Adrenal gland (tissue), 5 donors: ENCODE measurements at regions not wholly inside any gene's neighbourhood (a gene's known extent, or its start where the extent isn't known, plus 50 kb on each side); places are given as distances from the start of the nearest gene placed in this dataset.

Experiments
- CTCF ChIP-seq, 6 experiments: fragments of 450-650 bp in 4 of 6; fragments of 200-600 bp in 2 of 6; sonication (generic) in 1 of 6; IDR thresholded peaks; 1 replicate in 5 of 6; 2 replicates in 1 of 6; pipeline versions ENCODE4 v1.5.1 to v1.8.0; 2016 to 2021; ENCODE audit warnings: antibody characterized with exemption in 6 of 6, mild to moderate bottlenecking in 2 of 6, moderate library complexity in 1 of 6
- POLR2A ChIP-seq, 2 donors: fragments of 450-650 bp; IDR thresholded peaks; one replicate each; pipeline ENCODE4 v1.6.1; 2017; ENCODE audit warnings: antibody characterized with exemption in 2 of 2, mild to moderate bottlenecking in 2 of 2, moderate library complexity in 1 of 2
- donor health status: DM: no; HTN: no; CAD: no.

DNA sequence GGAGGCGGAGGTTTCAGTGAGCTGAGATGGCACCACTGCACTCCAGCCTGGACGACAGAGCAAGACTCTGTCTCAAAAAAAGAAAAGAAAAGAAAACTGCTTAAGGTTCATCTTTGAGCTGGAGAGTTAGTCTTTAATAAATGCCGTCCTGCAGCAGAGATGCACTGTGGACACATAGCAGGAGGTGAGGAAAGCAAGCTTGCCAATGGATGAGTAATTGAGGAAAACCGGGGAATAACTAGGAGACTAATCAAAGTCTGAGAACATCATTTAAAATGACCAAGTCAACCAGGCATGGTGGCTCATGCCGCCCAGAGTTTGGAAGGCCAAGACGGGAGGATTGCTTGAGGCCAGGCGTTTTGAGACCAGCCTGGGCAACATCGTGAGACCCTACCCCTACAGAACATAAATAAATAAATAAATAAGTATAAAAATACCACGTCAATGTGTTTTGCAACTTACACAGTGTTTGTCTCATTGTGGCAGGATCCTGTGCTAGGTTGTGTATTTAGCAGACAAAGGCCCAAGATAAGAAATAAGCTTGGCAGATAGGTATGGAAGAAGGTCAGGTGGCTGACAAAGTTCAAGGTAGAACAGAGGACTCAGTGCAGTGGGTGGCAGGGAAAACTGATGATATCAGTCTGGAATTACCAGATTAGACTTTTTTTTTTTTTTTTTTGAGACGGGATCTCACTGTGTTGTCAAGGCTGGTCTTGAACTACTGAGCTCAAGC is 115.7 kb upstream of the KMT2C start:
- TF ChIP-seq CTCF (IDR thresholded peaks at IDR 0.05) (no peak), POLR2A (IDR thresholded peaks at IDR 0.05) (no peak)
